H1 (cell line): ENCODE measurements at regions not wholly inside any gene's neighbourhood (a gene's known extent, or its start where the extent isn't known, plus 50 kb on each side); places are given as distances from the start of the nearest gene placed in this dataset.

ENCODE experiments used
- CTCF ChIA-PET: fragments of 300-600 bp; sonication (Branson Sonifier 250); formaldehyde crosslinking; loops from one replicate; lab custom pipeline; 2021; ENCODE audit not compliant: partially characterized antibody; lab: Charles Lee
- POLR2A ChIA-PET: fragments of 300-600 bp; sonication (Branson Sonifier 250); formaldehyde crosslinking; loops from one replicate; lab custom pipeline; 2021; ENCODE audit warnings: inconsistent platforms; ENCODE audit not compliant: partially characterized antibody; lab: Charles Lee
- DNase-seq, 2 experiments: peaks; one replicate each; pipeline versions ENCODE4 v3.0.0 to v3.0.0-alpha.2; 2010 to 2022; ENCODE audit warnings: low spot score in 2 of 2, low read depth in 1 of 2, mixed read lengths in 1 of 2
- FAIRE-seq: peaks from 2 replicates; lab custom pipeline; 2011; peaks lifted over from hg19 to GRCh38; lab: Jason Lieb, UNC
- H2AFZ ChIP-seq: 2 replicates; pipeline ENCODE4 v1.8.1; 2012; ENCODE audit warnings: low read length, inconsistent platforms
- H2AK5ac ChIP-seq: 2 replicates; pipeline ENCODE4 v1.6.1; 2013; ENCODE audit warnings: low read depth, low read length
- H2BK120ac ChIP-seq: replicated peaks from 2 replicates; pipeline ENCODE3; 2013; ENCODE audit warnings: low read depth, low read length, inconsistent platforms
- H2BK12ac ChIP-seq: 2 replicates; pipeline ENCODE4 v1.6.1; 2013; ENCODE audit warnings: low read depth, low read length
- H2BK15ac ChIP-seq: 2 replicates; pipeline ENCODE4 v1.6.1; 2013; ENCODE audit warnings: low read length
- H2BK20ac ChIP-seq: 2 replicates; pipeline ENCODE4 v1.6.1; 2013; ENCODE audit warnings: low read length
- H2BK5ac ChIP-seq: 2 replicates; pipeline ENCODE4 v1.6.1; 2013; ENCODE audit warnings: low read depth, low read length
- H3K14ac ChIP-seq: 2 replicates; pipeline ENCODE4 v1.6.1; 2013; ENCODE audit warnings: inconsistent platforms; ENCODE audit not compliant: insufficient read length
- H3K18ac ChIP-seq: 2 replicates; pipeline ENCODE4 v1.6.1; 2013; ENCODE audit warnings: low read length; ENCODE audit errors: extremely low read depth
- H3K23ac ChIP-seq: 2 replicates; pipeline ENCODE4 v1.6.1; 2013; ENCODE audit warnings: inconsistent platforms; ENCODE audit not compliant: insufficient read length
- H3K23me2 ChIP-seq: 2 replicates; pipeline ENCODE4 v1.6.1; 2013; ENCODE audit warnings: low read depth, low read length
- H3K27ac ChIP-seq: 2 replicates; pipeline ENCODE4 v1.6.1; 2011; ENCODE audit warnings: low read depth, low read length, inconsistent platforms
- H3K27me3 ChIP-seq, 4 experiments: replicated peaks in 1 of 4; 1 replicate in 1 of 4; 2 replicates in 3 of 4; pipeline versions ENCODE4 v1.6.1 to v1.8.1; 2011 to 2013; ENCODE audit warnings: low read length in 3 of 4, mild to moderate bottlenecking in 3 of 4, inconsistent platforms in 2 of 4, mixed read lengths in 2 of 4, moderate library complexity in 1 of 4; ENCODE audit not compliant: control insufficient read depth in 3 of 4, insufficient read depth in 3 of 4; ENCODE audit errors: extremely low read depth in 1 of 4
- H3K36me3 ChIP-seq, 4 experiments: 2 replicates each; pipeline versions ENCODE4 v1.6.1 to v1.8.1; 2011 to 2013; ENCODE audit warnings: mild to moderate bottlenecking in 4 of 4, low read length in 3 of 4, moderate library complexity in 2 of 4, control low read depth in 1 of 4, inconsistent platforms in 1 of 4; ENCODE audit not compliant: insufficient read depth in 4 of 4, control insufficient read depth in 2 of 4
- H3K4ac ChIP-seq: replicated peaks from 2 replicates; pipeline ENCODE3; 2013; ENCODE audit warnings: low read length, low read depth, mixed read lengths, inconsistent platforms; ENCODE audit not compliant: insufficient read length
- H3K4me1 ChIP-seq, 4 experiments: replicated peaks in 1 of 4; 1 replicate in 1 of 4; 2 replicates in 3 of 4; pipeline versions ENCODE4 v1.6.1 to v1.8.1; 2011 to 2013; ENCODE audit warnings: low read length in 3 of 4, inconsistent platforms in 2 of 4, mixed read lengths in 1 of 4; ENCODE audit not compliant: insufficient read depth in 4 of 4, control insufficient read depth in 3 of 4
- H3K4me2 ChIP-seq, 2 experiments: 2 replicates each; pipeline versions ENCODE4 v1.6.1 to v1.8.1; 2011 to 2013; ENCODE audit warnings: low read depth in 2 of 2, low read length in 2 of 2, control low read depth in 1 of 2, inconsistent platforms in 1 of 2, mild to moderate bottlenecking in 1 of 2; ENCODE audit not compliant: insufficient read depth in 1 of 2
- H3K4me3 ChIP-seq, 4 experiments: fragments of 200-600, 300-600 bp in 1 of 4; sonication (generic), shearing (Covaris generic), sonication (Bioruptor Twin) in 1 of 4; 2 replicates each; pipeline versions ENCODE4 v1.5.1 to v1.8.1; 2011 to 2016; ENCODE audit warnings: low read length in 4 of 4, low read depth in 3 of 4, control low read depth in 2 of 4, inconsistent platforms in 2 of 4, mild to moderate bottlenecking in 2 of 4, mixed read lengths in 1 of 4, moderate library complexity in 1 of 4; ENCODE audit not compliant: insufficient read depth in 2 of 4; ENCODE audit errors: extremely low read depth in 1 of 4
- H3K56ac ChIP-seq: replicated peaks from 2 replicates; pipeline ENCODE3; 2013; ENCODE audit warnings: low read depth, mild to moderate bottlenecking, mixed read lengths, low read length, inconsistent platforms; ENCODE audit not compliant: insufficient read length
- H3K79me1 ChIP-seq: 2 replicates; pipeline ENCODE4 v1.6.1; 2013; ENCODE audit warnings: low read depth, low read length, control low read depth
- H3K79me2 ChIP-seq, 2 experiments: 2 replicates each; pipeline versions ENCODE4 v1.6.1 to v1.8.1; 2012 to 2013; ENCODE audit warnings: low read length in 2 of 2, mild to moderate bottlenecking in 2 of 2, inconsistent platforms in 1 of 2; ENCODE audit not compliant: insufficient read depth in 2 of 2, control insufficient read depth in 1 of 2
- H3K9ac ChIP-seq, 4 experiments: replicated peaks in 1 of 4; 1 replicate in 1 of 4; 2 replicates in 3 of 4; pipeline versions ENCODE4 v1.6.1 to v1.8.1; 2011 to 2013; ENCODE audit warnings: low read depth in 3 of 4, low read length in 3 of 4, control low read depth in 2 of 4, mild to moderate bottlenecking in 2 of 4, moderate library complexity in 2 of 4, inconsistent platforms in 1 of 4; ENCODE audit errors: extremely low read depth in 1 of 4
- H3K9me3 ChIP-seq, 2 experiments: 2 replicates each; pipeline versions ENCODE4 v1.6.1 to v1.8.1; 2012 to 2013; ENCODE audit warnings: mild to moderate bottlenecking in 2 of 2, moderate library complexity in 2 of 2, control low read depth in 1 of 2, inconsistent platforms in 1 of 2, low read depth in 1 of 2, low read length in 1 of 2, mixed read lengths in 1 of 2; ENCODE audit not compliant: insufficient read depth in 2 of 2
- H4K20me1 ChIP-seq, 2 experiments: replicated peaks in 1 of 2; 2 replicates each; pipeline versions ENCODE3 to v1.8.1; 2011 to 2013; ENCODE audit warnings: inconsistent platforms in 2 of 2, low read length in 2 of 2, mild to moderate bottlenecking in 1 of 2; ENCODE audit not compliant: insufficient read depth in 2 of 2, control insufficient read depth in 1 of 2
- H4K5ac ChIP-seq: 2 replicates; pipeline ENCODE4 v1.6.1; 2013; ENCODE audit warnings: low read length, low read depth, mixed read lengths, inconsistent platforms; ENCODE audit not compliant: insufficient read length
- H4K8ac ChIP-seq: 2 replicates; pipeline ENCODE4 v1.8.0; 2013; ENCODE audit warnings: mild to moderate bottlenecking, moderate library complexity, low read length, inconsistent platforms; ENCODE audit not compliant: insufficient read depth; ENCODE audit errors: extremely low read depth
- H4K91ac ChIP-seq: replicated peaks from 2 replicates; pipeline ENCODE3; 2013; ENCODE audit warnings: low read length, mixed read lengths, inconsistent platforms; ENCODE audit not compliant: insufficient read length
- CBX8 ChIP-seq: fragments of 300-800, 300-1000 bp; sonication (generic); IDR thresholded peaks from 2 replicates; pipeline ENCODE4 v1.7.1; 2016; ENCODE audit warnings: low read depth, low read length, borderline replicate concordance
- CHD2 ChIP-seq: IDR thresholded peaks from 2 replicates; pipeline ENCODE4 v1.6.1; 2012; ENCODE audit warnings: low read length, improper control_type of control experiment
- POLR2AphosphoS5 ChIP-seq: IDR thresholded peaks from 2 replicates; pipeline ENCODE4 v1.6.1; 2011; ENCODE audit warnings: low read depth, low read length
- TAF7 ChIP-seq: optimal IDR thresholded peaks from 2 replicates; pipeline ENCODE3; 2011; ENCODE audit warnings: low read depth, mild to moderate bottlenecking, inconsistent platforms, low read length, moderate library complexity, borderline replicate concordance
- WGBS, 2 experiments: shearing (Covaris generic) in 1 of 2; methylation state at CpG; one replicate each; pipeline versions ENCODE4 v1.1.6 to v1.1.7; 2013 to 2015; ENCODE audit warnings: low lambda C conversion rate in 2 of 2, mixed read lengths in 2 of 2, inconsistent platforms in 1 of 2, low coverage in 1 of 2, missing lambda C conversion rate in 1 of 2; ENCODE audit not compliant: insufficient replicate concordance in 2 of 2, insufficient coverage in 1 of 2, insufficient read length in 1 of 2; ENCODE audit errors: extremely low coverage in 1 of 2, missing lambda C conversion rate in 1 of 2; 5-methylcytosine and 5-hydroxymethylcytosine counted together

DNA sequence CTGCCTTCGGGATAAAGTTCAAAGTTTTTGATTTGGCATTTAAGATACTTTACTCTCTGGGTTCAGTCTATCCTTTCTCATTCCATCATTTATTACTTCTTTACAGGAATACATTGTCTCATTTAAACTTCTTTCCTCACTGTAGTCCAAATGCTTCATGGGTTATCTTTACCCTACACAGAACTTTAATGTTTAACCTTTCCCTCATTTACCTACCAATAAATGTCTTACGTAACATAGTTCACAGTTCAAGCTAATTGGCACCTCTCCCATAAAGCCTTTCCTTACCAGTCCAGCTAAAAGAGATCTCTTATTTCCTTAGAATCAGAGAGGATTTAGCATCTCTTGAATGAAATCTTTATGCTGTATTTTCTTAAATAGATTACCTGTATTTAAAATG lies 476.3 kb upstream of the SEL1L start:
- no peak overlapping the region for H2BK120ac ChIP-seq
- H3K79me1 ChIP-seq, result no peaks in the 10 kb centered on the region
- H2BK5ac ChIP-seq, result no peak overlapping the region
- H4K5ac ChIP-seq, result no peak overlapping the region
- no peak overlapping the region for H4K91ac ChIP-seq
- ChIA-PET POLR2A (no interaction called here), CTCF (interaction anchor here (0.8 to 8.0 kb wide), 10 partner anchors 12 to 982 kb away, joined by 3 to 61 read pairs (median 4); no protein-coding TSS in a partner anchor)
- no peak overlapping the region for H3K27ac ChIP-seq
- H4K8ac ChIP-seq, result no peak overlapping the region
- no peaks in the 10 kb centered on the region for H3K27me3 ChIP-seq
- no peak overlapping the region for H3K14ac ChIP-seq
- TF ChIP-seq CBX8 (no peak), TAF7 (no peak), POLR2AphosphoS5 (no peak), CHD2 (no peak)
- 92% methylated on average over 2 of the region's 2 CpGs; no CpG with 5 or more reads in 1 of the 2 experiments for WGBS, 2 experiments
- no peak overlapping the region for H2BK20ac ChIP-seq
- no peaks in the 10 kb centered on the region for H3K79me2 ChIP-seq
- DNase-seq (no peak), FAIRE-seq (no peak)
- no peaks in the 10 kb centered on the region for H3K23me2 ChIP-seq
- no peak overlapping the region for H3K4ac ChIP-seq
- H3K9ac ChIP-seq, result no peak overlapping the region
- no peak overlapping the region for H3K23ac ChIP-seq
- no peaks in the 10 kb centered on the region for H3K4me1 ChIP-seq
- H2AK5ac ChIP-seq, result no peak overlapping the region
- H3K4me3 ChIP-seq, result no peak overlapping the region
- no peak overlapping the region for H3K4me2 ChIP-seq
- H3K18ac ChIP-seq, result no peak overlapping the region
- H2BK15ac ChIP-seq, result no peak overlapping the region
- H3K56ac ChIP-seq, result no peak overlapping the region
- H2BK12ac ChIP-seq, result no peak overlapping the region
- H2AFZ ChIP-seq, result no peak overlapping the region
- H3K9me3 ChIP-seq, result no peaks in the 10 kb centered on the region
- H4K20me1 ChIP-seq, result no peaks in the 10 kb centered on the region
- H3K36me3 ChIP-seq, result no peaks in the 10 kb centered on the region
